HCEC 1CT (cell line): ENCODE measurements at regions not wholly inside any gene's neighbourhood (a gene's known extent, or its start where the extent isn't known, plus 50 kb on each side); places are given as distances from the start of the nearest gene placed in this dataset.
"Not testable (repeated sequence)": the region's sequence is repeated elsewhere in the genome, so short reads cannot be mapped to it uniquely, and the experiment has no call there.

Experiments
- DNase-seq: peaks from one replicate; pipeline ENCODE4 v3.0.0-alpha.2; 2017

DNA sequence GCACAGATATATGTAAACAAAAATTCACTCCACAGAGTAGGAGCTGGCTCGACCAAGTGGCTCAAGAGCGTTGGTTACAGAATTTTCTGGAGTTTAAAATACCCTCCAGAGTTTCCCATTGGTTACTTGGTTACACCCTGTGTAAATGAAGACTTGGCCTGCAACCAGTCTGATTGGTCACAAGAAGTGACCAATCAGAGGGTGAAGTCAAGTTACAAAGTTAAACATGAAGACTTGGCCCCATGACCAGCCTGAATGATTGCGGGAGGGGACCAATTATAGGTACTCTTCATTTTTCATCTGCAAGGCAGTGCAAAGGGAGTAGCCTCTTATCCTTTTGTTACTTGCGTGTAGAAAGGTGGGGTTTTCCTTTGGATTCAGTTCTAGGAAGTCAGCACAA is 121.3 kb upstream of the SALL1 start:
- DNase-seq = no peak

DNA sequence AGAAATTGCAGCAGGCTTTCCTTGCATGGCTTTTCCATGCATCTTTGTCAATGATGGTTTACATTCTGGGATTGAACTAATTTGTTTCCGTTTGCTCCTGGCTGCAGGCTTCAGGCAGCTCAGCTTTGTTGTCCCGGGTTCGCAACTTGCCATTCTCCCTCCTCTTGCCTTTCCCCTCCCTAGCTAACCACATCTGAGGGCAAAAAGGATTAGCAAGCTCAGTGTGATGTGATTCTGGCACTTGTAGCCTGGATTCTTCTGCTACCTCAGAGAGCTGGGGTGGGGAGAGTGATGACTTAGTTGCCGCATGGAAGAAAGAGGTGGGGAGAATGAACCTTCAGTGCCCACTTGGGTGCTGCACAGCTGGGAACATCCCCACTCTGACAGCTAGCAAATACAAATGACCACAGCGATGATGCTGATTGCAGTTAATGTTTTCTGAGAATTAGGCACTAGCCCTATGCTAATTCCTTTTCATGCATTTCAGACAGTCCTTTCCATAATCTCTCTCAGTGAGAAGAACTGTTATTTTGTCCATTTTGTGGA is 120.2 kb upstream of the SALL1 start:
- DNase-seq = no peak

- no peak for DNase-seq
These were observed 117.2 kb upstream of the SALL1 start for GRCh38 chr16:51268237-51268636.

DNA sequence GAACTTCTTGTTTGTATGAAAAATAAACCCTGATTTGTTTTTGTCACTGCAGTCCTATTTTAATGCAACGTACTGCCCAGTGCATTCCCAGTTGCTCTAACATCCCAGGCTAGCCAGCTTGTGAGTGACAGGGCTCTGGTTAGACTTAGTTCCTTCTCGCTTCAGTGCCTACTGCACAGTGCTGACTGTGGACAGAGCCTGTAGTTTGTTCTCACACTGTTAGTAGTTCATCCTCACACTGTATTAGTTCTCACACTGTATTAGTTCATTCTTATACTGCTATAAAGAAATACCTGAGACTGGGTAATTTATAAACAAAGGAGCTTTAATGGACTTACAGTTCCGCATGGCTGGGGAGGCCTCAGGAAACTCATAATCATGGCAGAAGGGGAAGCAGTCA is 116.6 kb upstream of the SALL1 start:
- DNase-seq = no peak

DNA sequence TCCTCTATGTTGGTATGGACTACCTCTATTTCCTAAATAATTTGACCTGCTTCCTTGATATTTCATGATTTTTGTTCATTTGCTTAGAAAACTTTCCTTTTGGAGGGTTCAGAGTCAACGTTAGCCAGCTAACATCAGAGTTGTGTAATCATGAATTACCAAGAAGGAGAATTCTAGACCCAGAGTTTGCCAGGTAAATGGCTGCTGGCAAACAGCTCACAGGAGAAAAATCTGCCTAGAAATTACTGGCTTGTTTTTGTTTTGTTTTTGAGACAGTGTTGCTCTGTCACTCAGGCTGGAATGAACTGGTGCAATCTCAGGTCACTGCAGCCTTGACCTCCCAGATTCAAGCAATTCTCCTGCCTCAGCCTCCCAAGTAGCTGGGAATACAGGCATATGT is 111.4 kb upstream of the SALL1 start:
- DNase-seq = no peak

GRCh38 chr16:51261919-51262318 is 110.8 kb upstream of the SALL1 start:
- DNase-seq = no peak

GRCh38 chr16:51255349-51255972 is 104.4 kb upstream of the SALL1 start:
- no peak for DNase-seq

- DNase-seq = not testable (repeated sequence)
These were observed 103.3 kb upstream of the SALL1 start for GRCh38 chr16:51254390-51254789.

- no peak for DNase-seq
These were observed 97.1 kb upstream of the SALL1 start for GRCh38 chr16:51248217-51248616.

DNA sequence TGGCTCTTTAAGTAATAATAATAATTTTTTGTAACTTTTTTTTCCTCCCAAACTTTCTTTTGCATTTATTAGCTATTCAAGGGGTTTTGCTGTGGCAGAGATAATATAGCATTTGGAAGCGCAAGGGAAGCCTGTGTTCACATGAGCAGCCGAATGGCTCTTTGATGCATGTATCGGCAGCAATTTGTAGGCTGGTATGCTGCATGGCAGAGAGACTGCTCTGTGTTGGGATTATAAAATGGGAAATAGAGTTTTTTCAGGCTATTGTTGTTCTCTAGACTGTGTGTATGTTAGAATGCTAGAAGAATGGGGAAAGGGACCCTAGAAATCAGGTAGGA is 94.6 kb upstream of the SALL1 start:
- DNase-seq = no peak

DNA sequence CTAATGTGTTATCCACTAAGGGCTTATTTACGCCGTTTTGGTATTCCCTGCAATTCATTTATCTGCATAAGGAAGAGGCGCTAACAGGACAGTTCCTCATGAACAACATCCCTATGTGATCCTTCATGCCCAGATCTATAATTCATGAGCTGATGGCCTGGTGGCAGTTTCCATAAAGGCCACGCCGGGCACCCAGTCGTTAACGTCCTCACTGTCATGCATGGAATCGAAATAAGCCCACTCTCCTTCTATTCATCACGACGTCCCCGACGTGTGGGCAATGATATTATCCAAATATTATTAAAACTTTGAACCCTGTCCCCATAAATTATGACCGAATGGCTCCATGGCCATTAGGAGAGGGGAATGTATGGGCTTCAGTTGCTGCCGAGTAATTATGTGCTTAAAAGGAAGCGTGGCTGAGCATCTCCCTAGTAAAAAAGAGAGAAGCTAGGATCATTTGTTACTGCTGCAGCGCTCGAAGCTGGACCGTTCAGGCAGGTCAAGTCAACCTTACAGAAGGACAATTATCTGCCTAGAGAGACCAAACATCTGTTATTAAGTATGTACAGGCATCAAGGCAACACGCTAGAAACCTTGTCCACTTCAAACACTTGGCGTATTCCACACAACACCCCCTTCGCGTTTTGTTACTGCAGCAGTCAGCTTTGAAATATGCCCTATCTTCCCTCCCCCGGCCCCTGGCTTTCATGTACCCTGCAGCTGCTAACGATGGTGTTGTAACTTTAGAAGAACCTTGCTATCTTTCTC is 94.0 kb upstream of the SALL1 start:
- no peak for DNase-seq

GRCh38 chr16:51243936-51244436 is 92.9 kb upstream of the SALL1 start:
- DNase-seq = peak; percentile 7

GRCh38 chr16:51242296-51242994 is 91.4 kb upstream of the SALL1 start:
- DNase-seq = no peak

DNA sequence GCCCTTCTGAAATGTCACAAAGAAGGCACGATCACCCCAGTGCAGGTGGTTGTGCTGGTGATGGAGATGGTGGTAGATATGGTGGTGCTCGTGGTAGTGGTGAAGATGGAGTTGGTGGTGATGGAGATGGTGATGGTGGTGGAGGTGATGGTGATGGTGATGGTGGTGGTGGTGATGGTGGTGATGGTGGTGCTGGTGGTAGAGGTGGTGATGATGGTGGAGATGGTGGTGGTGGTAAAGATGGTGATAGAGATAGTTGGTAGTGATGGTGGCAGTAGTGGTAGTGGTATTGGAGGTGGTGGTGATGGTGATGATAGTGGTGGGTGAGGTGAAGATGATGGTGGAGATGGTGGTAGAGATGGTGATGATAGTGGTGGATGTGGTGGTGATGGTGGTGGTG is 88.1 kb upstream of the SALL1 start:
- DNase-seq = no peak

DNA sequence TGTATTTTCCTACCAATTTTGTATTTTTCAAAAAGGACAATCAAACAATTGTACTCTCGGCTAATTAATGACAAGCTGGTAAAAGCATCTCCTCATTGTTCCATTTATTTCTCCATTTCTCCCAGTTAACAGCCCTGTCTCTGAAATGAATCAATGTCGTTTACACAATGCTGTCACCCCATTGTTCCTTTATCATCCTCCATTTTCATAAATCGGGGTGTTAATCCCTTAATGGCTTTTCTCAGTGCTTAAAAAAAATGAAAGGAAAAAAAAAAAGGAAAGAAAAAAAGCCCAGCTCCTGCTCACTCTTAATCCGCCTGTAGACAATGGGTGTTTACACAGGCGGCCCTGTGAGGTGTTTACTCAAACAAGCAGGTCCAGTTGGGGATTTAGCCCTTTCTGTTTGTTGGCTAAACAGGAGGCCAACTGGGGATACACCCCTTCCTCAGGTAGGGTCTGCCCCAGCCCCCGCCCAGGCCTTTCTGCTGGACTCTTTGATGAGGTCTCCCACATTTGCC is 86.8 kb upstream of the SALL1 start:
- DNase-seq = no peak

DNA sequence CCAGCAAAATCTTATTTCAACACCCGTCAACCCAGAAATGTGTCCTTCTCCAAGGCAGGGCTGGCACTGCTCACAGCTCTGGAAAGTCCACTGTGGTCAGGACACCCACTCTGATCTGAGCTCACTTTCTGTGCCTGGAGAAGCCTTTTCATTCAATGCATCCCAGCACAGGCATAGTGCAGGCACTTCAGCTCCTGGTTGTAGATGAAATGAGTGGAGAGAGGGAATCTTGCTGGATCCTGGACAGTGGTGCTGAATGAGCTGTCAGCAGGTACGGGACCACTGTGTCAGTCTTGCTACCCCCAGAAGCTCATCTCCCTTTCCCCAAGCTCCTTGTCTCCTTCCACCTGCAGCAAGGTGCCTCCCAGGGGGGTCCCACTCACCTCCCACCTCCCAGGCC is 86.1 kb upstream of the SALL1 start:
- no peak for DNase-seq

GRCh38 chr16:51236583-51236982 is 85.5 kb upstream of the SALL1 start:
- DNase-seq = no peak

DNA sequence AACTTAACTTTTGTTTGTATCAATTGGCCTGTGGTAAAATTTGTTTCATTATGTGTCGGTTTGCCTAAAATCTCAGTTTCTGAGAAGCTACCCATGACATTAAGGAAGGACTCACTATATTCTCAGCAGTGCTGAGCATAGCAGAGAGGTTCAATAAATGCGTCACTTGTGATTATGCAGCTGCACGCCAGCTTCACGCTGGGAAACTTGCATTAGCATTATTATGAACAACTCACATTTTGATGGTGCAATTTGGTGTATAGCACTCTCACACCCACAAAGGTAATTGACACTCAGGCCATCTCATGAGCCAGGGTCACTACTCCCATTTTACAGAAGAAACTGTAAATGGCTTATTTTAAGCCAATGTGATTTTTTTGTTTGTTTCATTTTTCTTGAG is 80.6 kb upstream of the SALL1 start:
- DNase-seq = no peak

- DNase-seq = not testable (repeated sequence)
These were observed 79.0 kb upstream of the SALL1 start for GRCh38 chr16:51230035-51230434.

DNA sequence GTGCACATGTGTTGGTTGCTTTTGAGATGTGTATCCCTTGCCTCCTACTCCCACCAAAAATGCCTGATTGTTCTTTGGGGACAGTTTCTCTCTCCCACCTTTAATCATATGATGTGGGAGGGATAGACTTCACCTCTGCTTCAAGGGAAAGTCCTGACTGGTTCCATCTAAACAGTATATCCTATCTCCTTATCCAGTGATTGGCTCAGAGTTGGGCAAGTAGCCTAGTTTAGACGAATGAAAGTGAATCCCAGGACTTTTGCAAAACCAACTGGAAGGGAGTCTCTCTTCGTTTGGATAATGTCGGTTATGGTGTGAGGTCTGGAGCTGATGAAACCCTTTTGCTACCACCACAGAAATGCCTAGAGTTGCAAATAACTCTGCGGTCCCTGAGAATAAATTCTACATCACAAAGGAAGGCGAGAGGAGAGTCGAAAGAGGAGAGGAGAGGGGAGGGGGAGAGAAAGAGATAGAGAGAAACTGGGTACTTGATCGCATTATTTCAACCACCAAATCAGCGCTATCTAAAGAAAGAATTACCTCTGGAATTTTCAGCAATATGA is 77.1 kb upstream of the SALL1 start:
- DNase-seq = no peak

DNA sequence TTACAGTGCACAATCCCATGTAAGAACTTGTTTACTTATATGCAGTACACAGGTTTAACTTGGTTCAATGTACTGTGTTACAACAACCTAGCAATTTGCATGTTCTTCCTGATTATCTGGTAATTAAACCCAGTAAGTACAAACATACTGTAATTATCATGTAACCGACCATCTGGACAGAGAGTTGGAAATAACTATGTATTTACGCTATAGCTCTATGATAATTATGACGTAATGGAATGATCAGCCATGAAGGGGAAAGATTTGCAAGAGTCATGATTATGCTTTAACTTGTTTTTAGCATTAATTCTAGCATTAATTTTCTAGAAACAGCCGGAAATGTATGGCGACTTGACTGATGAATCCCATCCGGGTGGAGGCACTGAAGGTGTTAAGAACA is 74.8 kb upstream of the SALL1 start:
- no peak for DNase-seq

DNA sequence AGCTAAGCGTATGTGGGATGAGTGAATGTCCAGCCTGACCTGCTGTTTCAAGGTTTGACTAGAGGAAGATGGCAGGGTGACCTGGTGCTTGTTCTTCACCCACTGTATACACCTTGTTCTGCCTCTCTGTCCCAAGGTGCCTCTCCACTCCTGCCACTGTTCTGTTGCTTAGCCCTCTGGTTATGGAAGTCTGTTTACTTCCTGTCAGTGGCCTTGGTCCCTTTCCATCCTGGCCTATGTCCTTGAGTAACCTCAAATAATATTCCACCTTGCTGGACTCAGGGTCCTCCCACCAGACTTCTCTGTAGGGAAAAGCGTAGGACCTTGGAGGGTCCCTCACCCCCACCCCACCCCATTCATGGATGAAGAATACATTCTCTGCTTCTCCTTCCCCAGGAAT is 73.2 kb upstream of the SALL1 start:
- no peak for DNase-seq

GRCh38 chr16:51222016-51222415 is 70.9 kb upstream of the SALL1 start:
- DNase-seq = no peak
